HG03280 (cell line): ENCODE measurements at regions not wholly inside any gene's neighbourhood (a gene's known extent, or its start where the extent isn't known, plus 50 kb on each side); places are given as distances from the start of the nearest gene placed in this dataset.
"Not testable (repeated sequence)": the region's sequence is repeated elsewhere in the genome, so short reads cannot be mapped to it uniquely, and the experiment has no call there.

Experiments
- ATAC-seq: cut with Tn5 transposase; IDR thresholded peaks from one replicate; pipeline ENCODE4 v1.9.1; 2021; ENCODE audit warnings: mild to moderate bottlenecking, moderate library complexity; ENCODE audit not compliant: unreplicated experiment

- no peak for ATAC-seq
Measured at GRCh38 chr6:113693851-113694250, 163.3 kb upstream of the MARCKS start.

GRCh38 chr6:113694278-113695077, 162.7 kb upstream of the MARCKS start:
- no peak for ATAC-seq

DNA sequence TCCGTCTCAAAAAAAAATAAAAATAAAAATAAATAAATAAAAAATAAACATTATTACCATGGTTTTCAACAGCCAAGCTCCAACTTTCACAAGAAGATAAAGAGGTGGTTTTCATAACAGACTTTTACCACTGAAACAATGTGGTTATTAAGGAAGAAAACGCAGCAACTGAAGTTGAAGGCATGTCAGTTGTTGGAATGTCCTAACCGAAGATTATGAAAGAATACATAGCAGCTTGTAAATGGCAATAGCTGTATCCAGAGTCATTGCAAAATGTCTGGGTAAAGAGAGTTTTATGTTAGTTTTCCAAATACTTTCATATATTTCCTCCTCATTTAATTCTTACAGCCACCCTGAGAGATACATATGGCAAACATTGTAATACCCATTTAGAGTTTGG, 161.6 kb upstream of the MARCKS start:
- no peak for ATAC-seq

- no peak for ATAC-seq
Measured at GRCh38 chr6:113696960-113697359, 160.2 kb upstream of the MARCKS start.

- no peak for ATAC-seq
Measured at GRCh38 chr6:113697632-113698410, 159.3 kb upstream of the MARCKS start.

- no peak for ATAC-seq
Measured at GRCh38 chr6:113699239-113699638, 157.9 kb upstream of the MARCKS start.

- ATAC-seq = no peak
Measured at GRCh38 chr6:113701552-113702254, 155.4 kb upstream of the MARCKS start.

- no peak for ATAC-seq
Measured at GRCh38 chr6:113707194-113707593, 150.0 kb upstream of the MARCKS start.

- no peak for ATAC-seq
Measured at GRCh38 chr6:113709936-113710509, 147.1 kb upstream of the MARCKS start.

DNA sequence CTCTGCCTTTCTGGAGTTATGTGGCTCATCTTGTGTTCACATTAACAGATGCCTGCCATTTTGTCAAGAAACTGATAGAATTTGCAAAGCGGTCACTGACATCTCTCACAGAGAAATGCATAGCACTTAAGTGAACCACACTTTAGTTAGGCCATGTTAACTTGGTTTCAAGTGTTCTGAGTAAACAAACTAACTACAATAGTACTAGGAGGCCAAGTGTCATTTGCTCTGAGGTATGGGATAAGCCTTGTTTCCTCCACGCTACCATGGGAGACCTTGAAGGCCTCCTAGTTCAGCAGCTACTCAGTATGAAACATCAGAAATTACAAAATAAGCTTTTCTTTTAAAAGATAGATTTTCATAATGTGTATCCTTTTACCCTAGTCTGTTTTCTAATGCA, 143.5 kb upstream of the MARCKS start:
- ATAC-seq = no peak

- ATAC-seq = no peak
Measured at GRCh38 chr6:113718588-113718987, 138.6 kb upstream of the MARCKS start.

DNA sequence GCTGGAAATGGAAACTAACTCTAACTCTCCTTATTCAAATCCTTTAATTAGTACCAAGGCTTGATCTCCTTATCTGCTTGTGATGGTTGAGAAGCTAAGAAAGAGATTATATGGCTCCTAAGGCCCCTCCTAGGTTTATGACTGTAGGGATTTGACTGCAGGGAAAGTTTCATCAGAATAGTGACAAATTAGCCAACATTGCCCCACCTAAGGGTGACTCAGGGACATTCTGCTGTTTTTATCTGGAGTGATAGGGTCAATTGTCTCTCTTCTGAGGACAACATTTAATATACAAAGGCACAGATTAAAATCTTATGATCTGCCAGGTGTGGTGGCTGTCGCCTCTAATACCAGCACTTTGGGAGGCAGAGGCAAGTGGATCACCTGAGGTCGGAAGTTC, 138.1 kb upstream of the MARCKS start:
- no peak for ATAC-seq

DNA sequence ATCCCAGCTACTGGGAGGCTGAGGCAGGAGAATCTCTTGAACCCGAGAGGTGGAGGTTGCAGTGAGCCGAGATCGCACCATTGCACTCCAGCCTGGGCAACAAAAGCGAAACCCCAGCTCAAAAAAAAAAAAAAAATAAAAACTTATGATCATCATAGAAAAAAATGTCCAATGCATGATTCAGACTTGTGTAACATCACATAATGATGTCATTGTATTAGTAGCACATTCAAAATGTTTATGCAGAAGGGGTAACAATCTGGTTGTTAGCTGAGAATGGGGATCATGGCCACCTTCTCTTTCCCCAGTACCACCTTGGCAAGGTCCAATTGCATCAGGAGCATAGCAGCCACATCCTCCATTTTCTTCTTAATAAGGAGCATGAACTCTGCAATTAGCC, 137.6 kb upstream of the MARCKS start:
- ATAC-seq = no peak

- no peak for ATAC-seq
Measured at GRCh38 chr6:113723182-113723581, 134.0 kb upstream of the MARCKS start.

DNA sequence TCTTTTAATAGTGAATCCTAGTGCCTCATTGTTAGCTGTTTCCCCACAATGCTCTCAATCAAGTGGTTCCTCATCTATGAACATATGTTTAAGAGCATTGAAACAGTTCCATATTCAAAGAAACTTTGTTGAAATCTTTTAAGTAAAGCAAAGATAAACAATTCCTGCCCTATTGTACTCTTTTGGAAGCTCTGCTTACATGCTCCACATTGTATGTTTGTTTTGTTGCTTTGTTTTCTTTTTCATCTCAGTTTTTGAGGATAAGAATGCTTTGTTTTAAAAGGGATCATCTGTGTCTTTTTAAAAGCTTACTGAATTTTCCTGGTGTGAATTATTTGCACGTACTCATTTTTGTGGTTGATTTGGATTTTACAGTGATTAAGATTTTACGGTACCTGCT, 132.2 kb upstream of the MARCKS start:
- not testable (repeated sequence) for ATAC-seq

GRCh38 chr6:113731541-113731940, 125.6 kb upstream of the MARCKS start:
- no peak for ATAC-seq

DNA sequence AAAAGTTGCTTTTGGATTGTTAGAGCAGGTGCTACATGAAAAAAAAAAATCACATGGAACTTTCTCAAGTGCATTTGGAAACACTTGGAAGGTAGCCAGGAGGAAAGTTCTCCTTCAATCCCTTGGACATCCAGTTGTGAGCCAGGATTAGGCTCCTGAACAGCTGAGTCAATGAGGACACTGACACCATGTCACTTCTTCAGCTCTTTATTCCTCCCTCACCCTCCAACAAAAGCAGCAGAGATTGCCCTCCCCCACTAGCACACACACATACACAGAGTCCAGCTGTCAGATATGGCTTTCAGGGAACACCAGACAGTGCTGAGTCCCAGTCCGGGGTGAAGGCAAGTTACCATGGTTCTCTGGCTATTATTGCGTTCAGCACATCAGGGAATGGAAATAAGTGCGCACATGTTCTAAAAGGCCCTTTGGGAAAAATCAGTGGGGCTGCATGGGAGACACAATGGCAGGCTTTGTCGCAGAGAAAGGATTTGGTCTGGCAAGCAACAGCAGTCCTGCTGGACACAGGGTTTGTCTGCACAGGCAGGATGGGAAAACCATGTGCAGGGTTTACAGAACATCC, 124.7 kb upstream of the MARCKS start:
- no peak for ATAC-seq

- no peak for ATAC-seq
Measured at GRCh38 chr6:113733381-113733780, 123.8 kb upstream of the MARCKS start.

- ATAC-seq = no peak
Measured at GRCh38 chr6:113734982-113735381, 122.2 kb upstream of the MARCKS start.

DNA sequence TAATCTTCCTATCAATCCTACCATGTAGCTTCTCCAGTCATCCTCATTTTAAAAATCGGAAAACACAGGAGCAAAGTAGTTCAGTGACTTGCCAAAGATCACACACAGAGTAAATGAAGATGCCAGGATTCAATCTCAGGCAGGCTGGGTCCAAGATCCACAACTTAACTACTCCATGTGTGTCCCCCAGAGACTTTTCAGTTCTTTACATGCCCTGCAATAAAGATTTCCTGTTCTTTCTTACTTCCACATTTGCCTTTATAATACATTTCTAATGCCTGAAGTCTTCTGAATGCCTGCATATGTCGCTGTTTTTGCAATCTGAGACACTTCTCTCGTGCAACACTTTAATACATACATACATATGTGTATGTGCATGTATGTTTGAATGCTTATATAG, 121.7 kb upstream of the MARCKS start:
- no peak for ATAC-seq

DNA sequence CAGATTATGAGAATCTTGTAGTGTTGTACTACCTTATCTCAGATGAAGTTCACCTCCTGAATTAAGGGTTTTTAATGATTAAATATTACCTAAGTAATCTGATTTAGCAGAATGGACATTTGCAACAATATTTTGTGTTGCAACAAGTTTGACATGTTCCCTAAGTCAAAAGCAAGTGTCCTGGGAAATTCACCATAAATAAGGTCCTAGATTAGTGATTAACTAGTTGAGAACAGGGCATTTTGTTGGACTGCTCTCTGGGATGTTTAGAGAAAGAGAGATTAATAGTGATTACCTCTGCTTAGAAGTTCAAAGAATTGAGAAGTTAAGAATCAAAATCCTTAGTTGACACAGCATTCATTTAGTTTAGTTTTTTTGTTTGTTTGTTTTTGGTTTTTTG, 120.2 kb upstream of the MARCKS start:
- ATAC-seq = no peak
